PC-9 (cell line): ENCODE measurements at regions not wholly inside any gene's neighbourhood (a gene's known extent, or its start where the extent isn't known, plus 50 kb on each side); places are given as distances from the start of the nearest gene placed in this dataset.

Source experiments
- CTCF ChIP-seq: fragments of 200-600 bp; sonication (generic); conservative IDR thresholded peaks from 2 replicates; pipeline ENCODE4 v1.6.1; 2017; ENCODE audit warnings: mixed run types, antibody characterized with exemption, mild to moderate bottlenecking, moderate library complexity
- EZH2 ChIP-seq: fragments of 200-600 bp; sonication (generic); IDR thresholded peaks from 2 replicates; pipeline ENCODE4 v1.8.0; 2017; ENCODE audit warnings: antibody characterized with exemption, low read depth

DNA sequence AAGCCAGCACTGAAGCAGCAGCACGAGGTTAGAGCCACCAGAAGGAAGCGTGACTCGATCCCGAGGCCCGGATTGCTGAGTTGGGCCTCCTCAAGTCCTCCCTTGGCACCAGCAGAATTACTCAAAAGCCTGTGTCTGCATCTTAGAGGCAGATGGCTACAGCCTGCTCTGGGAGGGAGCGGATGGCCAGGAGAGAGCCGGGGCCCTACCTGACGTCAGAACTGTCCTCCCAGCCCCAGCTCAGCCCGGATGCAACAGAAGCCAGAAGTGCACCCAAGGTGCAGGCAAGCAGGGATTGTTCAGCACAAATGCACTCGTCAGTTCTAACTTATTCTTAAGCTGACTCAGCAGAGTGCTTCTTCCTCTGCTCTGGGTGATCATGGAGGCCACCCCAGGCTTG is 155.5 kb upstream of the RPS6KA2 start:
- no peak for TF ChIP-seq CTCF
- no peak for TF ChIP-seq EZH2
